Heart left ventricle (tissue), 13 donors: ENCODE measurements at regions not wholly inside any gene's neighbourhood (a gene's known extent, or its start where the extent isn't known, plus 50 kb on each side); places are given as distances from the start of the nearest gene placed in this dataset.

Source experiments
- POLR2A ChIP-seq, 2 donors: fragments of 450-650 bp; IDR thresholded peaks; one replicate each; pipeline ENCODE4 v1.6.1; 2017; ENCODE audit warnings: antibody characterized with exemption in 2 of 2, mild to moderate bottlenecking in 2 of 2, moderate library complexity in 2 of 2
- TF ChIP-seq, protein P1 (sequence below), 12 donors: fragments of 200-600 bp; sonication (generic) in 4 of 12; IDR thresholded peaks; one replicate each; pipeline versions ENCODE4 v1.5.0 to v1.8.0; 2018 to 2022; ENCODE audit warnings: antibody characterized with exemption in 12 of 12, mild to moderate bottlenecking in 5 of 12
- donor health status: ischemic (EF 13 %, LVEDD 7.1; RV severe dilation, severe dysfunction).
- donor health status: DM: no; HTN: yes; CAD: no.
- donor health status: DM: no; HTN: no; CAD: no.
- donor health status: ischemic (EF 25% LVEDD 6.9; RV normal size, moderate dysfunction).
- donor health status: ischemic (EF 25% LVEDD 5.7; RV mildly dilated, moderate dysfunction).
- donor health status: ischemic (EF 35%, LVEDD 5.7; RV mildly dilated, moderate dysfunction).
- donor health status: nonischemic (EF 11% LVEDD 7.7; RV severe dilation, severe dysfunction).
- donor health status: DM: yes; HTN: yes; CAD: no.
- donor health status: PGD.
- donor health status: ischemic (EF 29% LVEDD 5.4; RV normal size, mild dysfunction).
- donor health status: nonischemic (EF 23%, LVEDD 6.1; RV moderate dilation, normal function).

GRCh38 chr2:15784886-15785801 is 155.2 kb upstream of the MYCN start:
- TF ChIP-seq, protein P1, sequence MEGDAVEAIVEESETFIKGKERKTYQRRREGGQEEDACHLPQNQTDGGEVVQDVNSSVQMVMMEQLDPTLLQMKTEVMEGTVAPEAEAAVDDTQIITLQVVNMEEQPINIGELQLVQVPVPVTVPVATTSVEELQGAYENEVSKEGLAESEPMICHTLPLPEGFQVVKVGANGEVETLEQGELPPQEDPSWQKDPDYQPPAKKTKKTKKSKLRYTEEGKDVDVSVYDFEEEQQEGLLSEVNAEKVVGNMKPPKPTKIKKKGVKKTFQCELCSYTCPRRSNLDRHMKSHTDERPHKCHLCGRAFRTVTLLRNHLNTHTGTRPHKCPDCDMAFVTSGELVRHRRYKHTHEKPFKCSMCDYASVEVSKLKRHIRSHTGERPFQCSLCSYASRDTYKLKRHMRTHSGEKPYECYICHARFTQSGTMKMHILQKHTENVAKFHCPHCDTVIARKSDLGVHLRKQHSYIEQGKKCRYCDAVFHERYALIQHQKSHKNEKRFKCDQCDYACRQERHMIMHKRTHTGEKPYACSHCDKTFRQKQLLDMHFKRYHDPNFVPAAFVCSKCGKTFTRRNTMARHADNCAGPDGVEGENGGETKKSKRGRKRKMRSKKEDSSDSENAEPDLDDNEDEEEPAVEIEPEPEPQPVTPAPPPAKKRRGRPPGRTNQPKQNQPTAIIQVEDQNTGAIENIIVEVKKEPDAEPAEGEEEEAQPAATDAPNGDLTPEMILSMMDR (IDR thresholded peaks at IDR 0.05): no peak
- no peak for TF ChIP-seq POLR2A (IDR thresholded peaks at IDR 0.05)
